Osteoblast (primary cell): ENCODE measurements at regions not wholly inside any gene's neighbourhood (a gene's known extent, or its start where the extent isn't known, plus 50 kb on each side); places are given as distances from the start of the nearest gene placed in this dataset.

Experiments
- DNase-seq: peaks from one replicate; pipeline ENCODE4 v3.0.0; 2011; ENCODE audit warnings: low spot score, mixed read lengths; ENCODE audit not compliant: insufficient read length; ENCODE audit errors: missing footprints
- H2AFZ ChIP-seq: 2 replicates; pipeline ENCODE4 v1.6.0; 2011; ENCODE audit warnings: mild to moderate bottlenecking, low read length
- H3K27ac ChIP-seq: 2 replicates; pipeline ENCODE4 v1.5.1; 2011; ENCODE audit warnings: mild to moderate bottlenecking, low read depth, low read length, moderate library complexity
- H3K27me3 ChIP-seq: 2 replicates; pipeline ENCODE4 v1.6.0; 2012; ENCODE audit warnings: mild to moderate bottlenecking, control low read depth, inconsistent platforms, low read length, moderate library complexity; ENCODE audit not compliant: insufficient read depth
- H3K36me3 ChIP-seq: 2 replicates; pipeline ENCODE4 v1.5.1; 2011; ENCODE audit warnings: mild to moderate bottlenecking, low read length, control low read depth, moderate library complexity; ENCODE audit not compliant: insufficient read depth
- H3K4me1 ChIP-seq: 2 replicates; pipeline ENCODE4 v1.5.1; 2011; ENCODE audit warnings: mild to moderate bottlenecking, low read length, control low read depth, moderate library complexity; ENCODE audit not compliant: insufficient read depth
- H3K4me2 ChIP-seq: 2 replicates; pipeline ENCODE4 v1.6.0; 2011; ENCODE audit warnings: mild to moderate bottlenecking, low read length; ENCODE audit not compliant: insufficient read depth
- H3K4me3 ChIP-seq: fragments of 200-600 bp; sonication (generic); 3 replicates; pipeline ENCODE4 v1.5.1; 2012; ENCODE audit warnings: mild to moderate bottlenecking, low read length, inconsistent platforms; ENCODE audit not compliant: insufficient read depth
- H3K79me2 ChIP-seq: 2 replicates; pipeline ENCODE4 v1.6.0; 2012; ENCODE audit warnings: mild to moderate bottlenecking, low read length, control low read depth, inconsistent platforms; ENCODE audit not compliant: insufficient read depth
- H3K9me3 ChIP-seq: 2 replicates; pipeline ENCODE4 v1.5.1; 2011; ENCODE audit warnings: low read depth, low read length, control low read depth
- H4K20me1 ChIP-seq: 2 replicates; pipeline ENCODE4 v1.6.0; 2012; ENCODE audit warnings: mild to moderate bottlenecking, low read length, control low read depth; ENCODE audit not compliant: insufficient read depth
- TF ChIP-seq, protein P1 (sequence below): IDR thresholded peaks from 2 replicates; pipeline ENCODE4 v1.5.1; 2011; ENCODE audit warnings: mild to moderate bottlenecking, low read depth, low read length, moderate library complexity; ENCODE audit errors: extremely low read depth

DNA sequence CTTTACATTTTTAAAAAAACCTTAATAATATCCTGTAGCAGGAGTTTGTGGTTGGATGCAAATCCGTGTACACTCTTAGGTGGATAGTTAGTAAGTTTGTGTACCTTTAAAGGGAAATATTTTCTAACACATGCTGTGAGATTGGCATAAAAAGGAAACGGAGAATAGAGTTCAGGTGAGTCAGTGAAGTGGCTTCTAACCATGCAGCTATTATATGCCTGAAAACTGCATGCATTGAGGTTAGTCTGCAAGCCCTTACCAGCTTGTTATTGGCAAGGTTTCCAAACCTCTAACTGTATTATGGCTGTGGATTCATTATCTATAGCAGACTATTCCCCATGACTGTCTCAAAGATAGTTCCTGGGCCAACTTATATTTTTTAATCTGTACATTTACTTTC is 420.6 kb upstream of the MMS22L start:
- H3K4me2 ChIP-seq, result no peak overlapping the region
- TF ChIP-seq, protein P1, sequence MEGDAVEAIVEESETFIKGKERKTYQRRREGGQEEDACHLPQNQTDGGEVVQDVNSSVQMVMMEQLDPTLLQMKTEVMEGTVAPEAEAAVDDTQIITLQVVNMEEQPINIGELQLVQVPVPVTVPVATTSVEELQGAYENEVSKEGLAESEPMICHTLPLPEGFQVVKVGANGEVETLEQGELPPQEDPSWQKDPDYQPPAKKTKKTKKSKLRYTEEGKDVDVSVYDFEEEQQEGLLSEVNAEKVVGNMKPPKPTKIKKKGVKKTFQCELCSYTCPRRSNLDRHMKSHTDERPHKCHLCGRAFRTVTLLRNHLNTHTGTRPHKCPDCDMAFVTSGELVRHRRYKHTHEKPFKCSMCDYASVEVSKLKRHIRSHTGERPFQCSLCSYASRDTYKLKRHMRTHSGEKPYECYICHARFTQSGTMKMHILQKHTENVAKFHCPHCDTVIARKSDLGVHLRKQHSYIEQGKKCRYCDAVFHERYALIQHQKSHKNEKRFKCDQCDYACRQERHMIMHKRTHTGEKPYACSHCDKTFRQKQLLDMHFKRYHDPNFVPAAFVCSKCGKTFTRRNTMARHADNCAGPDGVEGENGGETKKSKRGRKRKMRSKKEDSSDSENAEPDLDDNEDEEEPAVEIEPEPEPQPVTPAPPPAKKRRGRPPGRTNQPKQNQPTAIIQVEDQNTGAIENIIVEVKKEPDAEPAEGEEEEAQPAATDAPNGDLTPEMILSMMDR, result no peak
- no peaks in the 10 kb centered on the region for H3K79me2 ChIP-seq
- H3K4me1 ChIP-seq, result no peaks in the 10 kb centered on the region
- DNase-seq, result no peak
- H3K4me3 ChIP-seq, result no peak overlapping the region
- no peak overlapping the region for H2AFZ ChIP-seq
- H4K20me1 ChIP-seq, result no peaks in the 10 kb centered on the region
- no peaks in the 10 kb centered on the region for H3K27me3 ChIP-seq
- no peaks in the 10 kb centered on the region for H3K36me3 ChIP-seq
- no peak overlapping the region for H3K27ac ChIP-seq
- H3K9me3 ChIP-seq, result no peaks in the 10 kb centered on the region

DNA sequence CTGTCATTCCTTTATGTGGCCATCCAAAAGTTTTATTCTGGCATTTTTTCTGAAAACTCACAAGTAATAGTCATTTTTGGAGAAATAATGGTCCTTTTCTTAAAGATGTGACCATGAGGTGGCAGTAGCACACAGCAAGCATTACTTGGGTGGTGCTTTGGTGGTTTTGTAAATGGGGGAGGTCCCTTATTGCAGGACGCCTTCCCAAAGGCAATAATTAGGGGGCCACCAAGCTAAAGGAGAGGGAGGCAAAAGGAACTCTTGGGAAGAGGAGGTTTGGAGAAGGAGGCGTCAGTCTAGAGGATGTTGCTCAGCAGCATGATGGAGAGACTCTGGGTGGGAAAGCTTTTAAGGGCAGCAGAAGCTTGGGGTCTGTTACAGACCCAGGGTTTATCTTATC is 422.6 kb upstream of the MMS22L start:
- no peaks in the 10 kb centered on the region for H3K79me2 ChIP-seq
- DNase-seq, result no peak

DNA sequence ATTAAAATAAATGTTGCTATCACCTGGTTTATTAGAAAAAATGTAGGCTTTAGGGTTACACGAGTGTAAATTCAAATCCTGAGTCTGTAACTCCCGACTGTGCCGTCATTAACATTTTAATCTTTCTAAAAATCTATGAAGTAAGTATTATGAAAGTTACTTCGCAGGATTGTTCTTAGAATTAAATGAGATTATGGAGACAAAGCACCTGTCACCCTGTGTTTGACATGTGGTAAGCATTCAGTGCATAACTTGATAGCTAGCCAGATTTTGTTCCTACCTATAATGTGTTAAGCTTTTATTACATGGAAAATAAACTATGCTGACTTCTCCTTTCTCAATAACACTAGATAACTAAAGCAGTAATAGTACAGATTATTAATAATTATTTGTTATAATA is 429.7 kb upstream of the MMS22L start:
- H2AFZ ChIP-seq, result no peak overlapping the region
- no peaks in the 10 kb centered on the region for H3K4me1 ChIP-seq
- H3K36me3 ChIP-seq, result no peaks in the 10 kb centered on the region

More for the DNA sequence above, 422.6 kb upstream of the MMS22L start:
- TF ChIP-seq, protein P1, result no peak
- no peak overlapping the region for H3K4me3 ChIP-seq
- H2AFZ ChIP-seq, result no peak overlapping the region
- no peaks in the 10 kb centered on the region for H3K36me3 ChIP-seq
- no peak overlapping the region for H3K4me2 ChIP-seq
- H3K27ac ChIP-seq, result no peak overlapping the region
- H3K27me3 ChIP-seq, result no peaks in the 10 kb centered on the region
- no peaks in the 10 kb centered on the region for H3K4me1 ChIP-seq
- H4K20me1 ChIP-seq, result no peaks in the 10 kb centered on the region
- peaks cover 5% of the 10 kb centered on the region for H3K9me3 ChIP-seq

DNA sequence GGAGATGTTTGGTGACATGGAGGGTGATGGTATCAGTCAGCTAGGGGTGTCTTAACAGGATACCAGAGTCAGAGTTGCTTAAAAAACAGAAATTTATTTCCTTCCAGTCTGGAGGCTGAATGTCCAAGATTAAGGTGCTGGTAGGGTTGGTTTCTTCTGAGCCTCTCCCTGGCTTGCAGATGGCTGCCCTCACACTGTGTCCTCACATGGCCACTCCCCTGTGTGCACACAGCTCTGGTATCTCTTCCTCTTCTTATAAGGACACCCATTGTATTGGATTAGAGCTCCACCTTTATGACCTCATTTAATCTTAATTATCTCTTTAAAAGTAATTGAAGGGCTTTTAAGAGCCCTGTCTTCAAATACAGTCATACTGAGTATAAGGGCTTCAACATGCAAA is 431.8 kb upstream of the MMS22L start:
- no peak overlapping the region for H3K27ac ChIP-seq
- H3K9me3 ChIP-seq, result peaks cover 2% of the 10 kb centered on the region
- H3K36me3 ChIP-seq, result no peaks in the 10 kb centered on the region
- no peaks in the 10 kb centered on the region for H3K4me1 ChIP-seq
- H3K4me3 ChIP-seq, result no peak overlapping the region
- H3K4me2 ChIP-seq, result no peak overlapping the region
- H3K27me3 ChIP-seq, result no peaks in the 10 kb centered on the region
- no peak for DNase-seq
- H2AFZ ChIP-seq, result no peak overlapping the region
- no peaks in the 10 kb centered on the region for H4K20me1 ChIP-seq
- H3K79me2 ChIP-seq, result no peaks in the 10 kb centered on the region
- TF ChIP-seq, protein P1, result no peak

More for the DNA sequence above, 429.7 kb upstream of the MMS22L start:
- Histone ChIP-seq H3K27ac (no peak overlapping the region), H3K4me3 (no peak overlapping the region), H3K9me3 (peaks cover 5% of the 10 kb centered on the region), H4K20me1 (no peaks in the 10 kb centered on the region), H3K27me3 (no peaks in the 10 kb centered on the region), H3K4me2 (no peak overlapping the region), H3K79me2 (no peaks in the 10 kb centered on the region)
- no peak for DNase-seq
- TF ChIP-seq, protein P1, result no peak
